OCI-LY3 (cell line): ENCODE measurements at regions not wholly inside any gene's neighbourhood (a gene's known extent, or its start where the extent isn't known, plus 50 kb on each side); places are given as distances from the start of the nearest gene placed in this dataset.

Experiments used
- H2AFZ ChIP-seq: fragments of 200-600, 300-600 bp; shearing (Covaris generic); 2 replicates; pipeline ENCODE4 v1.6.0; 2014; ENCODE audit warnings: antibody characterized with exemption, low read depth, low read length
- H3K27ac ChIP-seq: fragments of 200-600, 300-600 bp; sonication (generic); 2 replicates; pipeline ENCODE4 v1.5.1; 2014; ENCODE audit warnings: mild to moderate bottlenecking, low read length, moderate library complexity, mixed read lengths
- H3K27me3 ChIP-seq: fragments of 200-600, 300-600 bp; sonication (generic); 2 replicates; pipeline ENCODE4 v1.6.1; 2014; ENCODE audit warnings: low read depth, low read length, mixed read lengths
- H3K36me3 ChIP-seq: fragments of 200-600, 300-600 bp; sonication (generic); replicated peaks from 2 replicates; pipeline ENCODE3; 2014; ENCODE audit warnings: low read depth, low read length, mixed read lengths
- H3K4me1 ChIP-seq: fragments of 300-600, 200-600 bp; sonication (generic); 2 replicates; pipeline ENCODE4 v1.6.1; 2014; ENCODE audit warnings: low read length, mixed read lengths
- H3K4me2 ChIP-seq: fragments of 200-600, 300-600 bp; sonication (generic); 2 replicates; pipeline ENCODE4 v1.6.1; 2014; ENCODE audit warnings: low read length, mixed read lengths
- H3K4me3 ChIP-seq: fragments of 300-600, 200-600 bp; sonication (generic); 2 replicates; pipeline ENCODE4 v1.5.1; 2014; ENCODE audit warnings: antibody characterized with exemption, mild to moderate bottlenecking, low read length, moderate library complexity
- H3K79me2 ChIP-seq: fragments of 300-600, 200-600 bp; shearing (Covaris generic); 2 replicates; pipeline ENCODE4 v1.6.1; 2014; ENCODE audit warnings: mild to moderate bottlenecking, low read length, mixed read lengths
- H3K9ac ChIP-seq: fragments of 300-600, 200-600 bp; shearing (Covaris generic); 2 replicates; pipeline ENCODE4 v1.6.0; 2014; ENCODE audit warnings: mild to moderate bottlenecking, low read length, moderate library complexity
- H3K9me3 ChIP-seq: fragments of 200-600, 300-600 bp; shearing (Covaris generic); 2 replicates; pipeline ENCODE4 v1.6.1; 2014; ENCODE audit warnings: low read length, mixed read lengths; ENCODE audit not compliant: insufficient read depth
- H4K20me1 ChIP-seq: fragments of 200-600, 300-600 bp; sonication (generic); 2 replicates; pipeline ENCODE4 v1.6.1; 2016; ENCODE audit warnings: low read length, mixed read lengths; ENCODE audit not compliant: insufficient read depth
- EZH2phosphoT487 ChIP-seq: fragments of 200-600 bp; shearing (Covaris generic); IDR thresholded peaks from 2 replicates; pipeline ENCODE4 v1.6.1; 2018; ENCODE audit warnings: antibody characterized with exemption, mixed run types, low read depth
- TF ChIP-seq, protein P1 (sequence below): fragments of 200-600, 300-600 bp; sonication (generic); IDR thresholded peaks from 2 replicates; pipeline ENCODE4 v1.5.1; 2014; ENCODE audit warnings: antibody characterized with exemption, low read length, low read depth

DNA sequence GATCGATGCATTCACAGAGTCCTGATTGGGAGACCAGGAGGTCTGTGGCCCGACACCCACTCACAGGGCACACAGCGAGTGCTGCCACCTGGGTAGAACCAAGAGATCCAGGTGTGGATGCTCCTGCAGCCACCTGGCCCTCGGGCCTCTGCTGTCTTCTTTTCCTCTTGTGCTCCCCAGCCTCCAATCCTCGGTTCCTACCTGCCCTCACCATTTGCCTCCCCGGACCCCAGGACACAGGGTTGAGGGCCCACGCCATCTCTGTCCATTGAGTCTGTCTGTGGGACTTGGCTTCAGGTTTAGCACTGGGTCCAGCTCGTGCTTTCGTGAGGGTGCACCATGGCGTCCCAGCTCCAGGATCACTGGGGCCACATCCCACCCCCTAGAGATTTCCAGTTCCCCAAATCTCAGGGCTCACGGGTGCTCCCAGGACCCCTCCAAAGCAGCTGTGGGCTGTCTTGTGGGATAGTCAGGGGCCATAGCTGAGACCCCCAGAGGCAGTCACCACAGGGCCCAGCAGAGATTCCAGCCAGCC lies 591.1 kb downstream of the BRD1 start:
- no peaks in the 10 kb centered on the region for H3K9me3 ChIP-seq
- H3K27me3 ChIP-seq, result no peaks in the 10 kb centered on the region

DNA sequence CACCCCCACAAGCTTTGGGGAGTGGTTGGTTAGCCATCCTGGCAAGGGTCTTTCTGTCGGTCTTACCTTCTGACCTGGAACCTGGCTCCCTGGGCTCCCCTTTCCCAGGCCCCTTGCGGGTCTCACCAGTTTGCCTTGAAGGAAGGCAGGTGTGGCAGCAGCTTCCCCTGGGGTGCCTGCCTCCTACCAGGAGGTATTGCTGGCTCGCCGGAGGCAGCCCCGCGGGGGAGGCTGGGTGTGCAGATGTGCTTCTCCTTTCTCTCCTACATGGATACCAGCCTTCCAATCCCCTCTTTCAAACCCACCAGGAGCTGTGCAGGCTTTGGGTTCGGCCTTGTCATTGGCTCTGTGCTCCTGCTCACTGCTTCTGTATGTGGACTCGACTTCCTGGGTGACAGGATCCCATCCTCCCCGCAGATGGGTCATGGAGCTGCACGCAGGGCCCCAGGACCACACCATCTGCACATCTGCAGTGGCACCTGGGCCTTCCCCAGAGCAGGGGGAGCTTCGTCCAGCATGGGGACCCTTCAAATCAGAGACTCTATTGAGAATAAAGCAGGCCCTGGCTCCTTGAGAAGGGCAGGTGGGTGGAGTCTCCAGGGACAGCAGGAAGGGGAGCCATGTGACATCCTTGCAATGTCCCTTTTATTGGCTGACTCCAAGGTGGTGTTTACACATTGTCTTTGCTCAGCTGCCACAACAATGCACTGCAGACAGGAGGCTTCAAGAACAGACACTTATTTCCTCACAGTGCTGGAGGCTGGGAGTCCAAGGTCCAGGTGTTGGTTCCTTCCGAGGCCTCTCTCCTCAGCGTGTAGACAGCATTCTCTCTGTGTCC lies 592.0 kb downstream of the BRD1 start:
- no peak overlapping the region for H3K4me2 ChIP-seq
- no peaks in the 10 kb centered on the region for H3K9me3 ChIP-seq

More for the DNA sequence above, 591.1 kb downstream of the BRD1 start:
- Histone ChIP-seq H3K4me2 (no peak overlapping the region), H3K9ac (no peak overlapping the region), H3K4me1 (no peaks in the 10 kb centered on the region), H3K27ac (no peak overlapping the region), H2AFZ (no peak overlapping the region), H4K20me1 (no peaks in the 10 kb centered on the region), H3K4me3 (no peak overlapping the region), H3K79me2 (no peaks in the 10 kb centered on the region), H3K36me3 (no peaks in the 10 kb centered on the region)
- no peak for TF ChIP-seq EZH2phosphoT487
- TF ChIP-seq, protein P1, sequence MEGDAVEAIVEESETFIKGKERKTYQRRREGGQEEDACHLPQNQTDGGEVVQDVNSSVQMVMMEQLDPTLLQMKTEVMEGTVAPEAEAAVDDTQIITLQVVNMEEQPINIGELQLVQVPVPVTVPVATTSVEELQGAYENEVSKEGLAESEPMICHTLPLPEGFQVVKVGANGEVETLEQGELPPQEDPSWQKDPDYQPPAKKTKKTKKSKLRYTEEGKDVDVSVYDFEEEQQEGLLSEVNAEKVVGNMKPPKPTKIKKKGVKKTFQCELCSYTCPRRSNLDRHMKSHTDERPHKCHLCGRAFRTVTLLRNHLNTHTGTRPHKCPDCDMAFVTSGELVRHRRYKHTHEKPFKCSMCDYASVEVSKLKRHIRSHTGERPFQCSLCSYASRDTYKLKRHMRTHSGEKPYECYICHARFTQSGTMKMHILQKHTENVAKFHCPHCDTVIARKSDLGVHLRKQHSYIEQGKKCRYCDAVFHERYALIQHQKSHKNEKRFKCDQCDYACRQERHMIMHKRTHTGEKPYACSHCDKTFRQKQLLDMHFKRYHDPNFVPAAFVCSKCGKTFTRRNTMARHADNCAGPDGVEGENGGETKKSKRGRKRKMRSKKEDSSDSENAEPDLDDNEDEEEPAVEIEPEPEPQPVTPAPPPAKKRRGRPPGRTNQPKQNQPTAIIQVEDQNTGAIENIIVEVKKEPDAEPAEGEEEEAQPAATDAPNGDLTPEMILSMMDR, result no peak

DNA sequence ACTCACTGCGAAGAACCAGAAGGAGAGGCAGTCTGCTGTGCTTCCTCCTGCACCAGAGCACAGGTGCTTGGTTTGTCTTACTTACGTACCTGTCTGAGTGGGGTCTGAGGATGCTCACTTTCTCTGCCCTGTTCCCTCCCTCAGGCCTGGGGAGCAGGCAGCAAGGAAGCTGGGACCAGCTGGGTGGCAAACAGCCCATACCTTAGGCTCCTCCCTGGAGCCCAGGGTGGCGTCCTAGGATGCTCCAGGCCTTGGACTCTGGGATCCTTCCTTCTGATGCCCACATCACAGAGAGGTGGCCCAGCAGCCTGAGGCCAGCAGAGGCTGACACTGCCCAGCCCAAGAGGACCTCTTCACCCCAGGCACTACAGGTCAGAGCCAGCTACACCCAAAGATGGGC lies 593.2 kb downstream of the BRD1 start:
- no peak overlapping the region for H2AFZ ChIP-seq
- H4K20me1 ChIP-seq, result no peaks in the 10 kb centered on the region
- no peaks in the 10 kb centered on the region for H3K27me3 ChIP-seq
- H3K36me3 ChIP-seq, result no peaks in the 10 kb centered on the region
- no peaks in the 10 kb centered on the region for H3K4me1 ChIP-seq
- H3K9me3 ChIP-seq, result no peaks in the 10 kb centered on the region
- H3K4me3 ChIP-seq, result no peak overlapping the region
- TF ChIP-seq EZH2phosphoT487, result no peak
- TF ChIP-seq, protein P1, result no peak
- no peak overlapping the region for H3K9ac ChIP-seq
- H3K27ac ChIP-seq, result no peak overlapping the region
- no peak overlapping the region for H3K4me2 ChIP-seq
- H3K79me2 ChIP-seq, result no peaks in the 10 kb centered on the region

More for the DNA sequence above, 592.0 kb downstream of the BRD1 start:
- Histone ChIP-seq H3K79me2 (no peaks in the 10 kb centered on the region), H2AFZ (no peak overlapping the region), H4K20me1 (no peaks in the 10 kb centered on the region), H3K27ac (no peak overlapping the region), H3K36me3 (no peaks in the 10 kb centered on the region), H3K27me3 (no peaks in the 10 kb centered on the region), H3K4me1 (no peaks in the 10 kb centered on the region), H3K9ac (no peak overlapping the region), H3K4me3 (no peak overlapping the region)
- TF ChIP-seq, protein P1, result no peak

DNA sequence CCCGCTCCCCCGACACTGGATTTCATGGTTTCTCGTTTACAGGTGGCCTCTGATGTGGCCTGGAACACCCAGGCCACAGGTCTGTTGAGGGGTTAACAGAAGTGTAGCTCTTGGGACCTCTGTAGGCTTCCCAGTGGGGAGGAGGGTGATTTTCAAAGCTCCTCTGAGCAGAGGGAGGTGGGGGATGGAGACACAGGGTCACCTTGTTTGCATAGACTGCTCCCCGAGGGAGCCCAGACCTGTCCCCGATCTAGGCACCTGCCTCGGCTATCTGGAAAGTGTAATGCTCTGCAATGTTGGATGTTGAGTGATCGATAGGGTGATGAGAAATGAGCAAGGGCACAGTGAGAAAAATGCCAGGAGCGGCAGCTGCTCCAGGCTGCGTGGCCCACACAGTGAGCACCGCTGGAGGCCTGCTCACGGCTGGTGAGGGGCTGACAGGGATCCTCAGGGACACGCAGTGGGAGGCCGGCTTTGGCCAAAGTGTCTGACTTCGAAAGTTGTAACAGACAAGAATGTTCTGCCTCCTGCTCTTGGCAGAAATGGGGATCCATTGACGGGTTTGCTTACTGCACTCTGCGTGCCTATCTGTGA lies 594.1 kb downstream of the BRD1 start:
- no peaks in the 10 kb centered on the region for H3K79me2 ChIP-seq
- H4K20me1 ChIP-seq, result no peaks in the 10 kb centered on the region
- H3K4me1 ChIP-seq, result no peaks in the 10 kb centered on the region
- H2AFZ ChIP-seq, result no peak overlapping the region
- H3K9me3 ChIP-seq, result no peaks in the 10 kb centered on the region
- TF ChIP-seq, protein P1, result no peak
- TF ChIP-seq EZH2phosphoT487, result no peak
- H3K36me3 ChIP-seq, result no peaks in the 10 kb centered on the region
- no peak overlapping the region for H3K4me2 ChIP-seq
- no peak overlapping the region for H3K9ac ChIP-seq
- H3K27ac ChIP-seq, result no peak overlapping the region
- no peak overlapping the region for H3K4me3 ChIP-seq
- no peaks in the 10 kb centered on the region for H3K27me3 ChIP-seq
